Ectodermal cell (in vitro differentiated cells): ENCODE measurements at regions not wholly inside any gene's neighbourhood (a gene's known extent, or its start where the extent isn't known, plus 50 kb on each side); places are given as distances from the start of the nearest gene placed in this dataset.

Experiments used
- H3K27ac ChIP-seq: 2 replicates; pipeline ENCODE4 v1.7.0; 2013; ENCODE audit warnings: mild to moderate bottlenecking, low read depth, low read length; ENCODE audit not compliant: insufficient read depth, poor library complexity, severe bottlenecking
- H3K27me3 ChIP-seq: 2 replicates; pipeline ENCODE4 v1.7.0; 2013; ENCODE audit warnings: mild to moderate bottlenecking, low read length; ENCODE audit not compliant: insufficient read depth, control insufficient read depth, poor library complexity, severe bottlenecking
- H3K36me3 ChIP-seq: one replicate; pipeline ENCODE4 v1.7.0; 2013; ENCODE audit warnings: low read length; ENCODE audit not compliant: control insufficient read depth, insufficient read depth
- H3K4me1 ChIP-seq: one replicate; pipeline ENCODE4 v1.7.0; 2013; ENCODE audit warnings: low read length; ENCODE audit not compliant: control insufficient read depth, insufficient read depth
- H3K4me3 ChIP-seq: 2 replicates; pipeline ENCODE4 v1.7.0; 2013; ENCODE audit warnings: low read depth, low read length, control low read depth; ENCODE audit not compliant: insufficient read depth
- H3K9me3 ChIP-seq: 2 replicates; pipeline ENCODE4 v1.7.0; 2013; ENCODE audit warnings: mild to moderate bottlenecking, low read length, moderate library complexity; ENCODE audit not compliant: control insufficient read depth
- WGBS, 2 experiments: methylation state at CpG; one replicate each; pipeline ENCODE4 v1.1.7; 2013; ENCODE audit warnings: missing lambda C conversion rate in 2 of 2; 5-methylcytosine and 5-hydroxymethylcytosine counted together

DNA sequence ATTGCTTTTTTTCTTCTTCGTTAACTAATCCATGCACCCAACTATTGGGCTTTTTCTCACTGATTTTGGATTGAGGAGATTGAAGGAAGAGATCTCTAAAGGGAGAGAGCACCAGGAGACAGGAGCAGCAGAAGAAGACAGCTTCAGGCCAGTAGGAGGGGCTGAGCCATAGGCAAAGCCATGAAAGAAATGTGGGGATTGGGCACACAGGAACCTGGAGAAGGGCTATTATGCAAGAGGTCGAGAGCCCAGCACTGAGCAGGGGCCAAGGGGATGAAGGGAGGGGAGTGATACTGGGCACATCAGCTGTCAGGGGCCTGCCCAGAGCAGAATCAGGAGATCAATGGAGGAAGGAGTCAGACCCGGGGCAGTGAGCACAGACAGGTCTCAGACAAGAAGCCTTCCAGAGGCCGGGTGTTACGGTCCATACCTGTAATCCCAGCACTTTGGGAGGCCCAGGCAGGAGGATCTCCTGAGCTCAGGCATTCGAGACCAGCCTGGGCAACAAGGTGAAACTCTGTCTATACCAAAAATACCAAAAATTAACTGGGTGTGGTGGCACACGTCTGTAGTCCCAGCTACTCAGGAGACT, 140.9 kb downstream of the BCOR start:
- H3K9me3 ChIP-seq = no peaks in the 10 kb centered on the region
- H3K4me3 ChIP-seq = no peak overlapping the region
- WGBS, 2 experiments = 81 to 88% methylated on average over 6 of the region's 7 CpGs
- H3K36me3 ChIP-seq = no peaks in the 10 kb centered on the region
- H3K4me1 ChIP-seq = no peaks in the 10 kb centered on the region
- no peaks in the 10 kb centered on the region for H3K27me3 ChIP-seq
- no peak overlapping the region for H3K27ac ChIP-seq

DNA sequence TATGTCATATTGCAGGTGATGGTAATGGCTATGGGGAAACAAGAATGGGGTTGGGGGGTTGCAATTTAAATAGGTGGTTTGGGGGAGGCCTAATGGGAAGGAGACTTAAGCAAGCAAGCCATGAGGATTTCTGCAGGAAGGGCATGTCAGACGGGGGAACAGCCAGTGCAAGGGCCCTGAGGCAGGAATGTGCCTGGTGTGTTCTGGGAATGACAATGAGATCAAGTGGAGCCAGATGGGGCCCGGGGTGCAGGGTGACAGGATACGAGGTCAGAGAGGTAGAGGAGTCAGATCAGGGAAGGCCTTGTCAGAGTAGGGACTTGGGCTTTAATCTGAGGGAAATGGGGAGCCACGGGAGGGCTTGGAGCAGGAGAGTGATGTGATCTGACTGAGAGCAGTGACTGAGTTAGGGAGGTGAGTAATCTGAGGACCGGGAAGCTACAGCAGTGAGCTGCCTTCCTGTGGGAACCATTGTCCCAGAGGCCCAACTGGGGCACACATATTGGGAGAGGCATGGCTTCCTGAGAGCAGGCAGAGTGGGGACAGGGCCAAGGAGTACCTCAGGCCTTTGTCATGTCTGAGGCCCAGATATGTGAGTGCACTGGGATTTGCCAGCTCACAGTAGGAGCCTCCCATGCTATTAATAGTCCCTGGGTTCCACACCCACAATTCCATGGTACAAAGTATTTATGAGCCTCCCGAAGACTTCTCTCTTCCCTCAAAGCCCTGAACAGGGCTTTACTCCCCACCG, 139.8 kb downstream of the BCOR start:
- 90 to 91% methylated on average over 7 of the region's 7 CpGs for WGBS, 2 experiments
- H3K27me3 ChIP-seq = no peaks in the 10 kb centered on the region
- H3K36me3 ChIP-seq = no peaks in the 10 kb centered on the region
- H3K4me1 ChIP-seq = no peaks in the 10 kb centered on the region
- no peaks in the 10 kb centered on the region for H3K9me3 ChIP-seq
- no peak overlapping the region for H3K27ac ChIP-seq
- no peak overlapping the region for H3K4me3 ChIP-seq

- Histone ChIP-seq H3K9me3 (no peaks in the 10 kb centered on the region), H3K27me3 (no peaks in the 10 kb centered on the region), H3K4me1 (no peaks in the 10 kb centered on the region), H3K36me3 (no peaks in the 10 kb centered on the region), H3K27ac (no peak overlapping the region), H3K4me3 (no peak overlapping the region)
- 93 to 94% methylated on average over 5 of the region's 5 CpGs for WGBS, 2 experiments
These were observed 138.9 kb downstream of the BCOR start for GRCh38 chrX:39958850-39959249.

DNA sequence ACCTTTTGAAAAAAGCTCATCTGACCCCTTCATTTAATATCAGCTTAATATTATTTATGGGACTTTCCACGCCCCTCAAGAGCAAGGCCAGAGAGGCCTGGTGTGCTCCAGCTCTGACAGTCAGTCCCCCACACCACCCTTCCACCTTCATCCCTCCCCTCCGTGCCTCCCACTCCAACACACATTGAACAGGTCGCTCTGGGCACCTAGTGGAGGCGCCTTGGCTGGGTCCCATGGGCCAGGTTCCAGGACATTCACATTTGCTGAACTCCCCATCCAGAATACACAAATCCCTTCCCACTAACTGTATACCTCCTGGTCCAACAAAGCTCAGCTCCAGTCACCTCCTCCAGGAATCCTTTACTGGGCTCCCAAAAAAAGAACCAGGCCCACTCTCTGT, 137.5 kb downstream of the BCOR start:
- no peaks in the 10 kb centered on the region for H3K4me1 ChIP-seq
- H3K36me3 ChIP-seq = no peaks in the 10 kb centered on the region
- no peak overlapping the region for H3K4me3 ChIP-seq
- WGBS, 2 experiments = 92 to 95% methylated on average over 4 of the region's 4 CpGs
- H3K9me3 ChIP-seq = no peaks in the 10 kb centered on the region
- H3K27ac ChIP-seq = no peak overlapping the region
- H3K27me3 ChIP-seq = no peaks in the 10 kb centered on the region

DNA sequence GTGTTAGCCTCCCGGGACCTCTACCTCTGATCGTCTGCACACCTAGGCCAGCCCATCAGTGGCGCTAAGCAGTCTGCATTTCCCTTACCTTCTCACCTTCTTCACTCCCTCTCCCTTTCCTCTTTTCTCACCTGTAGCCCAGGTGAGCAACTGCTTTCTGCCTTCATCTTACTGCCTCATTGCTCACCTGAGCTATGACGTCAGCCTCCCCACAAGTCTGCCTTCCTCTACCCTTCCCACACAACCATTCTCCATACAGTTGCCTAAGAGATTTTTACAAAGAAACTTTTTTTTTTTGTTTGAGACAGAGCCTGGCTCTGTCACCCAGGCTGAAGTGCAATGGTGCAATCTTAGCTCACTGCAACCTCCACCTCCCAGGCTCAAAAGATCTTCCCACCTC, 136.3 kb downstream of the BCOR start:
- 87 to 95% methylated on average over 4 of the region's 4 CpGs for WGBS, 2 experiments
- H3K4me1 ChIP-seq = no peaks in the 10 kb centered on the region
- no peak overlapping the region for H3K4me3 ChIP-seq
- no peaks in the 10 kb centered on the region for H3K9me3 ChIP-seq
- H3K36me3 ChIP-seq = no peaks in the 10 kb centered on the region
- H3K27me3 ChIP-seq = no peaks in the 10 kb centered on the region
- no peak overlapping the region for H3K27ac ChIP-seq

DNA sequence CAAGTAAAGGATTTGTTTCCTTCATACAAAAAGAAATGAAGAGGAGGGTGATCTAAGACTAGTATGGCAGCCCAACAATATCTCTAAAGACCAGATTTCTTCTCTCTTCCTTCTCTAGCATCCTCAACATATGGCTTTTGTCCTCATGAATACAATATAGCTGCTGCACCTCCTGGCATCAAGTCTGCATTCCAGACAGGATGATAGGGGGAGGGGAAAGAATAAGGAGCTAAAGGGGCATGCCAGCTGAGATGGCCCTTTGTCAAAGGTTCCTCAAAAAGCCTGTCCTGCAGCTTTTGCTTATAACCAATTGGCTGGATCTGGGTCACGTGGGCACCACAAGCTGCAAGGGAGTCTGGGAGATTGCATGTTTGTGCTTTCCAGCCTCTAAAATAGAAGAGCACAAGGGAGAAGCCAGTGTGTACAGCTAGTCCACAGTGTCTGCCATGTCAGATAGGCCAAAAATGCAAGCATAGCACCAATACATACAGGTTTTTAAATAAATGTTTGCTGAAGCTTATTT, 132.6 kb downstream of the BCOR start:
- no peak overlapping the region for H3K4me3 ChIP-seq
- no peaks in the 10 kb centered on the region for H3K27me3 ChIP-seq
- no peak overlapping the region for H3K27ac ChIP-seq
- H3K9me3 ChIP-seq = no peaks in the 10 kb centered on the region
- 93 to 94% methylated on average over 1 of the region's 1 CpG for WGBS, 2 experiments
- H3K4me1 ChIP-seq = no peaks in the 10 kb centered on the region
- H3K36me3 ChIP-seq = no peaks in the 10 kb centered on the region

DNA sequence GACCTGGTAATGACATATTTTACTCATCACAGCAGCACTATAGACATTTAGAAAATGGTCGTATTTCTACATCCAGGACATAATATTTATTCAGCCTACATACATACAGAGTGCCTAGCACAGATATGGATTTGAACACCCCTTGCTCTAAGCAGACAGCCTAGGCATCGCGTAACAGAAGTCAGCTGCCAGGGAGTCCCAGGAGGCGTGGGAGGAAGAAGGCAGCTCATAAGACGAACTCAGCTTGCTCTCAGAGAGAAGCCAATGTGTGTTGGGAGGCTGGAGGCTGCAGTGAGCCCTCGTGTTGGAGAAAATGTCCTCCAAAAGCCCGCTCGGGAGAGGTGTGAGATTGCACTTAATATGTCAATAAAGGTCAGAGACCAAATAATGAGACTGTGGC, 131.6 kb downstream of the BCOR start:
- H3K27ac ChIP-seq = no peak overlapping the region
- no peaks in the 10 kb centered on the region for H3K27me3 ChIP-seq
- no peak overlapping the region for H3K4me3 ChIP-seq
- H3K9me3 ChIP-seq = no peaks in the 10 kb centered on the region
- H3K36me3 ChIP-seq = no peaks in the 10 kb centered on the region
- H3K4me1 ChIP-seq = no peaks in the 10 kb centered on the region
- 79 to 80% methylated on average over 8 of the region's 8 CpGs for WGBS, 2 experiments

- 68 to 72% methylated on average over 4 of the region's 4 CpGs for WGBS, 2 experiments
- no peaks in the 10 kb centered on the region for H3K36me3 ChIP-seq
These were observed 130.4 kb downstream of the BCOR start for GRCh38 chrX:39967348-39967747.

DNA sequence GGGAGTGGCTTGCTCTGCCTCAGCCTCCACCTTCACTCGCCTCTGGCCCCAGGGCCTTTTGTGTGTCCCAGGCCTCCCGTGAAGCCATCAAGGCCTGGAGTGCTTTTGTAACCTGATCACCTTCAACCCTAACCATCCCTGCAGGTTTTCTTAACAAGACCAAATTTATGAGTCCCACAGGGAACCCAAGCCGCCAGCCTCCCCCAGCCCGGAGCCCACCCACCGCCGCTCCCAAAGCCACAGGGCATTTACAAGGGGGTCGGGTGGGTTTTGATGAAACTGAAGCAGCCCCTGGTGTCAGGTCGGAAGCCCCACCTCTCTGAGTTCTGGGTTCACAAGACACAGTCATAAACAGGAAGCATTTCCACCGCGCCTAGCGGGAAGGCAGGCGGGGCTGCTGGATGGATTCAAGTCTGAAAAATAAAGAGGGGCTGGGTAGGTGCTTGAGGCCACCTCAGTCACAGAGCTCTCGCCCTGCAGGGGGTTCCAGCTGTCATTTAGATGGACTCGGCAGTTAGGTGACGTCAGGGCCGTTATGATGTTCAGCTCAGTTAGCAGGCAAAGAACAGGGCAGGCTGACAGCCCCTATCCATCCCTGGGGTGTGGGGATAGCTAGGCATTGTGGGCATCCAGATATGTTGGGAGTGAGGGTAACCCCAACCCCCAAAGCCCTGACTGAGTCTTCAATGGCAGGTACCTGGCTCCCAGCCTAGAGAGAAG, 128.5 kb downstream of the BCOR start:
- H3K4me1 ChIP-seq = peaks cover under 1% of the 10 kb centered on the region
- no peaks in the 10 kb centered on the region for H3K36me3 ChIP-seq
- H3K27ac ChIP-seq = no peak overlapping the region
- H3K4me3 ChIP-seq = no peak overlapping the region
- H3K27me3 ChIP-seq = no peaks in the 10 kb centered on the region
- WGBS, 2 experiments = 9 to 15% methylated on average over 13 to 16 of the region's 16 CpGs
- no peaks in the 10 kb centered on the region for H3K9me3 ChIP-seq

More at GRCh38 chrX:39967348-39967747, 130.4 kb downstream of the BCOR start:
- no peaks in the 10 kb centered on the region for H3K27me3 ChIP-seq
- H3K9me3 ChIP-seq = no peaks in the 10 kb centered on the region
- H3K4me1 ChIP-seq = no peaks in the 10 kb centered on the region
- no peak overlapping the region for H3K27ac ChIP-seq
- H3K4me3 ChIP-seq = no peak overlapping the region

DNA sequence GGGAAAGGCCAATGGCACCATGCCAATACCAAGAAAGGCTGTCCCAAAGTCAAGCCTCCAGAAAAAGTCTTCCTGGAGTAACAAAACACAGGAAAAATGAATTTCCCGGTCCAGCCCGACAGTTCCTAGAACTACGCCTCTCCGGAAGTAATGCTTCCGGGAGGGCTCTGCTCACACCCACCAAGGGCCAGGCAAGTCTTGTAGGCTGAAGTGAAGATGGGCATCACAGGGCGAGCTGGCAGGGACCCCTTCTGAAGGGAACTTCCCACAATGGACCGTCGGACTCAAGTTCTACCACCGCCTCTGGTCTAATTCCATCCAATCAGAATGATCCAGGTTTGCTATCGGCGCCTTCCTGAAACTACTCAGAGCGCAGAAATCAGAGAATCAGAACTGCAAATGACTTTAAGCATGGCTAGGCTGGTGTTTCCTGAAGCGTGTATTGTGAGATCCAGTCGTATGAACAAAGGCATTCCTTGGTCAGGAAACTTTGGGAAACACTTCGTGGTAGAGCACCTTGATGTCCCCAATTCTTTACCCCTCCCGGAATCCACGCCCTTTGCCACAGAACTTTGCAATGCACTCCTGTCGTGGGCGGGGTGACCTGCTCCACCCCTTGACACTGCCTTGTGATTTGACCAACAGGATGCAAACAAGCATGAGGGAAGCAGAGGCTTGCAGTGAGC, 127.8 kb downstream of the BCOR start:
- WGBS, 2 experiments = 89 to 90% methylated on average over 19 of the region's 19 CpGs
- Histone ChIP-seq H3K4me1 (peaks cover 6% of the 10 kb centered on the region), H3K9me3 (no peaks in the 10 kb centered on the region)

More for the DNA sequence above, 127.8 kb downstream of the BCOR start:
- Histone ChIP-seq H3K27me3 (no peaks in the 10 kb centered on the region), H3K27ac (no peak overlapping the region), H3K36me3 (no peaks in the 10 kb centered on the region), H3K4me3 (no peak overlapping the region)
